D341Med (cell line): ENCODE measurements at regions not wholly inside any gene's neighbourhood (a gene's known extent, or its start where the extent isn't known, plus 50 kb on each side); places are given as distances from the start of the nearest gene placed in this dataset.

Experiments
- DNase-seq: peaks from one replicate; pipeline ENCODE4 v3.0.0; 2012; ENCODE audit warnings: low spot score

DNA sequence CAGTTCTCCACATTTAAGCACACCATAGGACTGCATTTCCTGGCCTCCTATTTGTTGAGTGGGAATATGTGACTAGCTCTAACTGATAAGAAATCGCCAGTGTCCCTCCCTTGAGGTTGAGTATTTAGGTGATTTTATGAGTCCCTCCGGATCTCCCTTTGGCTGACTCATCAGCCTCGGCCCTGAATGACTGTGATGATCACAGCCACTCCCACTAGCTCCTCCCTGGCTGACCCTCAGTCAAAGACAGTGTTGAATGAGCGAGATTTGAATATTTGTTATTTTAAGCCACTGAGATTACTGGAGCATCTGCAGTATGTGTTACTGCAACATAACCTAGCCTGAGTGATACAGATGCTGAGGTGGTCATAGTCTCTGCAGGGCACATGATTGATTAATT lies 515.3 kb downstream of the EPHB1 start:
- DNase-seq: no peak

DNA sequence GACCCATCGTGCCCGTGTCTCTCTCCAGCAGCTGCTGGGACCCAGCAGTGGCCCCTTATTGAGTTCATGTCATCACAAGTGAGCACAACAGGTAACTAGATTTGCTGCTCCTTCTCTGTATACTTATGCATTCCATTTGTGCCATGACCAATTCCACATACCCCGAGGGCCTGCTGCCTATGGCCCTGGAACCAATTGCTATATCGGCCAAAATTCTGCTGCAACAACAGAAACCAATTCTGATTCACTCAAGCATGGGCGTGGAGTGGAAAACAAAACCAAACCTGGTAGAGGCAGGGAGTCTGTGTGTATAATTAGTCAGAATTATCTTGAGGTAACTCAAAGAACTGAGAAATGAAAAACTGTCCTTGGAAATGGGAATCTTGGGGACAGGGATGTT lies 516.6 kb downstream of the EPHB1 start:
- no peak for DNase-seq

DNA sequence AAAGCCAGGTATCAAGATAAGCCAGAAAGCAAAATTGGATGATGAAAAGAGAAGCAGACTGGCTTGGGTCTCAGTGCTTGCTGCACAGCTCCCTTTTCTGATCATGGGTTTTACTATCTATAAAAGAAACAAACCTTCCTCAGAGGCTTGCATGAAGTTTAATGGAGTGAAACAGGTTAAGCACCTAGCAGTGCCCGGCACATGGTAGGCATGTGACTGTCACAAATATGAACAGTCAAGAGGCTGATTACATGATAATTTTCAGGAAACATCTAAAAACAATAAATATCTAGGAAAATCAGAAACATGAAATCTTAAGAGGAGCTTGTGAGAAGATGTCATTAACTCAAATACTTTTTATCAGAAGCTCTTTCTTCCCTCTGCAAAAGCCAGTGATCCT lies 519.2 kb downstream of the EPHB1 start:
- DNase-seq: no peak

DNA sequence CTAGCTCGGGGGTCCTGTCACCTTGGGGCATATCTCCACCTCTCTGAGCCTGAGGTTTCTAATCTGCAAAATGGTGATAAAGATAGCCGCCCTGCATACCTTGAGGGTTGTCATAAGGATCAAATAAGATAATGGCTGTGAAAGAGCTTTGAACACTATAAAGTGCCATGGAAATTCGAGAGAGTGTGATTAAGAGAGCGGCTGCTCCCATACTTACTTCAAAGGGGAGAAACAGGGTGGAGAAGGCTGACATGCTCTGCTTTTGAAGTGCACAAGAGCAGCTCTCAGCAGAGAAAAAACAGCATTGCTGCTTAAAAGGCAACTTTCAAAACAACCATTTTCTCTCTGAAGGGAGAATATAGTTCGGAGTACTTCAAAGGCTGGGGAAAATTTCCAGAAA lies 529.2 kb downstream of the EPHB1 start:
- DNase-seq: no peak

DNA sequence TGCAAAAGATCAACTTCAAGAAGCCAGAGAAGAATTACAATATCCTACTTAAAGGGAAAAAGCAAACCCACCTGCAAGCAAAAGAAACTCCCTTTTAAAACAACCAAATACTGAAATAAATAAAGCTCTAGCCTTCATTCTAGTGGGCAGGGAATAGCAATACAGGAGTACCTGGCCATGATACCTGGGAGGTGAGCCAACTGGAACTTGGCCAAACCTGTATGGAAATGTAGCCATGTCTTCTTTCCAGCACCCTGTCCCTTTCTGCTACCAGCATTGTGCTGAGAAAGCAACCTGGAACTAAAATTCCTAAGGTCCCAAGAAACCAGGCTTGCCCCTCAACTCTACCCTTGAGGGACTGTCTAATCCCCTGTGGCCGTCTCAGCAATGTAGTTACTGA lies 530.0 kb downstream of the EPHB1 start:
- no peak for DNase-seq

DNA sequence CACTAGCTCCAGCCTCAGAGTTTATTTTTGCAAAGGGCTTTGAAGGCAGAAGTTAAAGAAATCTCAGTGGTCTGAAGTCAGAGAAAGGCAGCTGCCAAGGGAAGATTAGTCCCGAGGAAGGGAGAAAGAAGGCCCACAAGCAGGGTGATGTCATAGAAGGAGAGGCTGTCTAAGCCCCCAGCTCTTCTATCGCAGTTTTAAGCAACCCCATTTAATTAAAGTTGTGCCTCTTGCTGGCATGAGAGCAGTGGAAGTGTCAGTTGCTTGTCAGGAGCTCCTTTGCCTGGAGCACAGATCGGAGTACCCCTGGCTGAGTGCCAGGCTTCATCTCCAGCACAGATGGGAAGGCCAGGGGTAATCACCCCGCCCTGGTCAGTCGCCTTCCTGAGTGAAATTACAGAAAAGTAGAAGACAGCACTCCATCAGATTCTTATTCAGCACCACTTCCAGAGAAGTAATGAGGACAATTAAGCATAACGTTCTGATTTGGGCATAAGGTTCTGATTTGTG lies 530.7 kb downstream of the EPHB1 start:
- DNase-seq: no peak

DNA sequence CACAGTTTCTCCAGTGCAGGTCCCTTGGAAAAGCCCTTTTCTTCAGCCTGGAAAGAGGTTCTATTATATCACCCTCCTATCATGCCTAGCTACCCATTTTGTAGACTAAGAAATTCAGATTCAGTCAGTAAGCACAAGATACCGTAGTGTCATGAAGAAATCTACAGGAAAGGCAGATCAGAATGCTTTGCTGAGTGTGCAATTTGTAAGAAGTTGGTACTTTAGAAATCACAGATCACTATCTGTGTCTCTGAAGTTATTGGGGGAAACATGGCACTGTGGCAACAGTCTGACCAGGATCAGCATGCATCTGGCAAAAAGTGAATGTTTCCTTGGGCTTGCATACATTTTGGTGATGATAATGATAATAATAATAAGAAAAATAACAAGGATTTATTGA lies 531.8 kb downstream of the EPHB1 start:
- DNase-seq: no peak

DNA sequence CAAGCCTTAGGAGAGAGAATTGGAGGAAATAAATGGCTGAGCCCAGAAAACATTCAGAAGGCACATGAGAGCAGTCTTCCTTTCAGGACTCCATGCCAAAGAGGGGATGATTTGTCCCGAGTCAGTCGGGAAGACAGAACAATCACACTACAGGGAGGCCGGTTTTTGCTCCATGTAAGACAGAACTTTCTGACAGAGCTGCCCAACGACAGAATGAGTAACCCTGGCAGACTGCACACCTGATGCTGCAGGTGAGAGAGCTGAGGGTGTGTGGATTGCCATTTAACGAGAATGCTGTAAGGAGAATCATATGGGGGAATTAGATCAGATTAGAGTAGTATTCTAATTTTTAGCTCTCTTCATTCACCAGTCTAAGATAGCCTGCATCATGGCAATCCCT lies 533.0 kb downstream of the EPHB1 start:
- no peak for DNase-seq

DNA sequence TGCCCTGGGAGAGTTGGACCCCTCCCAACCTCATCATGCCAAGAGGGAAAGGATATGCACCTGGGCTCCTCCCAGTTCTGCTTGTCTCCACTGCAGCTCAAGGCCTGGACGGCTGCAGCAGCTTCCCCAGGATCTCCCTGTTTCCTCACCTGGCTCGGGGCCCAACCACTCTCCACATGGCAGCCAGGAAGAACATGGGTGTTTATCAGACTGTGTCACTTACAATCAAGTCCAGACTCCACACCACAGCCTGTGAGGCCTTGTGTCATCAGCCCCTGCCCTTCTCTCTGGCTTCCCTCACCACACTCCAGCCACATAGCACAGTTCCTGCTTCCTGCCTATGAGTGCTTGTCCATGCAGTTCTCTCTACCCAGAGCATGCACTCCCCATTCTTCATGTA lies 534.4 kb downstream of the EPHB1 start:
- no peak for DNase-seq

DNA sequence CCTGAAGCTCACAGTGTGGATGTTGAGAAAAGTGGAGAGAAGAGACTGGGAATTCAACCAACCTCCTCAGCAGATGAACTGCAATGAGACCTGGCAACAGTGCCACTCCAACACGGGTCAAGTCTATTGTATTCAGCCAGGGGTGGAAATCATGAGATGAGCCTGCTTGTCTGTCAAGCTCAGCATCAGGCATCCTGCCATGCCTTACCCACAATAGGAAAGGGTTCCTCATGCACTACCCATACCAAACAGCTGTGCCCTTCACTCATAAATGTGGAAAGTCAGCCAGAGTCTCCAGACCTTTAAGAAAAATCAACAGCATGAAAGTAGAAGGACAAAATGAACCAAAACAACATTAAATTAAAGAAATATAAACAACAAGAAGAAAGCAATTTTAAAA lies 542.1 kb downstream of the EPHB1 start:
- DNase-seq: no peak

DNA sequence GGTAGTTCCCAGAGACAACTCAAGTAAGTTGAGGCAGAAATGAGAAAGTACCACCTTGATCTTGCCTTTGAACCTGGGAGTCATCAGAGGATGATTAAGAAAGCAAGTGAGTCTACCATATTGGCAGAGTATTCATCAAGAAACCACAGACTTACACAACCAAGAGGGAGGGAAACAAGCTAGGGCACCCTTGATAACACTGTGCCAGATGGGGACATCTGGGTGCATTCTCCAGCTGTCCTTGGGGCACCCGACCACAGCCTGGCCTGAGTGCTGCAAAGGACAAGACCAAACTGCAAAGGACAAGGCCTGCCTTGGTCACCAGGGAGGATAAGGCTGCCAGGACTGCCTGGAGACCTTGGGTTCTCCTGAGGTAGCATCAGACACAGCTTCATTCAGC lies 553.6 kb downstream of the EPHB1 start:
- DNase-seq: no peak

DNA sequence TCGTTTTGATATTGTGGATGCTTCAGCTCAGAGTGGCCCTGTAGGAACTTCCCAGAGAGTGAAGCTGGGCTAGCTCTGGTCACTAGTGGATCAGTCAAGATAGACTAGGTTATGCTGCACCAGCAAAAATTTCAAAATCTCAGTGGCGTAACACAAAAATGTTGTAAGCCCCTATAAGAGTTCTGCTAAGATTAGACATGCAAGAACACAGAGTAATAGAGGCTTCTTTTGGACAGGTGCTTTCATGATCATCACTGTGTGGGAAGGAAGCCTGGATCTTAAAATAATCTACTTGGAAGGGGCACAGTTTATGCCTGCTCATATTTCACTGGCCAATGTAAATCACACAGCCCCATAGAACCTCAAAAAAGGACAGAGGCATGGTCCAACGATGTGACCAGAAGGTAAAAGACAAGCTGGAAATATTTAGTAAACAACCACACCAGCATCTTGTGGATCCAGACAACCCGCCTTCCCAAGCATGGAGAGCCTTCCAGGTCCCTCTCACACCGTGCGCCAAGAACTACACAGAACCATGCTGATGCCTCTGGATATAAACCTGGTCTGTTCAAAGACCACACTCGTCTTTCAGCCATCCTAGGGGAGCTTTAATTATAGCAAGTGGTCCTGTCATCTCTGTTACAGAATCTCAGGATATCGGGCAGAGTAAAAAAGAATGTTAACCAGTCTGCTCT lies 554.3 kb downstream of the EPHB1 start:
- no peak for DNase-seq

DNA sequence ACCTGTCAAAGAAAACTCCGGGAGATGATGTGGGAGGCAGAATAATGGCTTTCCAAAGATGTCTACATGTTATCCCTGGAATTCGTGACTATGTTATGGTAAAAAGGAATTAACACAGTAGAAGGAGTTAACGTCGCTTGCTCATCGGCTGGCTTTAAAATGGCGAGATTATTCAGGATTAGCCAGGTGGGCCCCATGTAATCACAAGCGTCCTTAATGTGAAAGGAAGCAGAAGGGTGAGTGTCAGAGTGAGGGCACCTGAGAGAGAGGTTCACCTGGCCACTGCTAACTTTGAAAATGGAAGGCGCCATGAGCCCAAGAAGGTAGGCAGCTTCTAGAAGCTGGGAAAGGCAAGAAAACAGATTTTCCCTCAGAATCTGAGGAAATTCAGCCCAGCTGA lies 557.2 kb downstream of the EPHB1 start:
- no peak for DNase-seq

DNA sequence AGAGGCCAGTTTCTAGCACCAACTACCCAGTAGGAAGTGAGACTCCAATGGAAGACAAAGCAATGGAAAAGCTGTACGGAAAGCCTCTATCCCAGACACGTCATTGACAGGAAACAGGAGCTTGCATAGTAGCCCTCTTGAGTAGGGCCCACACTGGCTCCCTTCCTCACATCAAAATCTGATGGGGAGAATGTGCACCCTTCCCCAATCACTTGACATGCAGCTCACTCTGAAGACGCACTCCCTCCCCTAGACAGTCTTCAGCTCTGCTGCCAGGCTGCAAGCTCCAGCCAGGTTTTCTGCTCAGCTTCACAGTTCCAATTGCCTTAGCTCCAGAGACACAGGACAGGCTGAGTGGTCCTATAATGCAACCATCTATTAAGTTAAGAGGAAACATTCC lies 567.8 kb downstream of the EPHB1 start:
- DNase-seq: no peak

DNA sequence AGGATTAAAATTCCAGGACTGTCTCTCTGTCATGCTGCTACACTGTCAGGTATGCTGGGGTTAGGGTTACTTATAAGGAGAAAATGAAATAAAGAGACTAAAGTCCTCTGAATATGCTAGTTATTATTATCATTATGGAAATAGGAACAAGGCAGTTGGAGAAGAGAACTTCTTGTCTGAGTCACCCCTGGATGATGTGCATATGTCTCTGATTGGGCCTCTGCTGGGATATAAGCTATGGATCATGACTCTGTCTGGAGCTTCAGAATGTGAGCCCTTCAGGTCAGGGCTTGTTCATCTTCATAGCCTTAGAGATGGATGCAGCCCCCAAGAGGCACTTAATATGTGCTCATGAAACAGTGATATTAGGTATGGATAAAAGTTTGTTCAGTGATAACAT lies 569.6 kb downstream of the EPHB1 start:
- DNase-seq: no peak

DNA sequence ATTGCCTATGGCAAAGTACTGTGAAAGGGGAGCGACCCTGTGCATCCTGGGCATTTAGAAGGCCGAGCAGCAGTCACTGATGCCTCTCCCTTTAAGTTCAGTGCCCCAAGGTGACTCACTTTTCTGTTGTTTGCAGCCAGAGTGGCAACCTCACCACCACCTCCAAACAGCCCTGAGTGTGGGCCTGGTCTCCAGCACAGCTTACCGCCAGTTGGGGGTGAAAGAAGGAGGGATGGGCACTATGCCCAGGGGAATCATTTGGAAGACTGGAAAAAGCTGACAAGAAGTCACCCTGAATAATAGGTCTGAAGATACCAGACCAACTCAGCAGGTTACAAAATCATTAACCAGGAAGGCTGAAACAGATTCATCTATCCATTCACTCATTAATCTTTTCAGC lies 571.8 kb downstream of the EPHB1 start:
- DNase-seq: no peak

DNA sequence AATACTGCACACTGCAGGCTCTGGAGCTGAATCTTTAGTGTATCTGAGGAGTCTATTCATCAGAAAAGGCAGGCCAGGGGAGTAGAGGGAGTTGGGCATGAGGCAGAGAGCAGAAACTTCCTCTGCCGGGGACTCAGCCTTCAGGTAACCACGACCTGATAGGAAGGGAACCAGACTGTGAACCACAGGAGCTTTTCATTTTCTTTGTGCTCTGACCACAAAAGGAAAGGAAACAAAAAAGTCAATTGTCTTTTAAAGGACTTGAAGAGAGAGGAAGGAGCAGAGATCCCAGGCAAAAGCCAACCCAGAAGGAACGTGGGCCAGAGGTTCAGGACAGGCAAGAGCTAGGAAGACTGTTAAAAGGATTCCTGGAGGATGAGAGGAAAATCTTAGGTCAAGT lies 573.3 kb downstream of the EPHB1 start:
- DNase-seq: no peak

DNA sequence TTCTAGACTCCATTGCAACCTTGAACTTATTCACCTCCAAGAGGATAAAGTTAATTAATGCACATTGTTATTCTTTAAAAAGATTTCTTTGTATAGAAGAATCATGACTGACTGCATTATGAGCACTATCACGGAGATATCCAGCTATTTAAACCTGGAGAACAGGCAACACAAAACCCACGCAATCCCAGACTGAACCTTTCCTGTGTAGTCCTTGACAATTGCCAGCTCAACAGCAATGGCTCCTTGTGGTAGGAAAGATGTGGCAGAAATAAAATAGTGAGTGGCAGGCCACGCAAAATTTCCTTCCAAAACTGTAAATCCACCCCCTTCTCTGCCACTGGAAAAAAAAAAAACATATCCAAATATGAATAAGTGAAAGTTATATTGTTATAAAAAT lies 573.7 kb downstream of the EPHB1 start:
- DNase-seq: no peak

DNA sequence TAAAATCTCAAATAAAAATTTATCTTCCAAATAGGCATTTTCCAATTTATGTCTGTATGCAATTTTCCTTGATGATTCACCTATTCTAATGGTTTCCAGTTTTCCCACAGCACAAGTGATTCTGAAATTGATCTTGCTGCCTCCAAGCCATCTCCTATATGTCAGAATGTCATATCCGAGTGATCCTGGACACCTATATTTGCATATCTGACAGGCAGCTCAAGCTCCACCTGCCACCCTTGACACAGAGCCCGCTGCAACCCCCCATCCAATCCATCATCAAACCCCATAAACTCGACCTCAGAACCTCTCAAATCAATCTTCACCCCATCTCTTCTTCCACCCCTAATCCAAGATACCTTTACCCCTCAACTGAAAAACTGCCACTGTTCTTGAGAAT lies 579.5 kb downstream of the EPHB1 start:
- no peak for DNase-seq

DNA sequence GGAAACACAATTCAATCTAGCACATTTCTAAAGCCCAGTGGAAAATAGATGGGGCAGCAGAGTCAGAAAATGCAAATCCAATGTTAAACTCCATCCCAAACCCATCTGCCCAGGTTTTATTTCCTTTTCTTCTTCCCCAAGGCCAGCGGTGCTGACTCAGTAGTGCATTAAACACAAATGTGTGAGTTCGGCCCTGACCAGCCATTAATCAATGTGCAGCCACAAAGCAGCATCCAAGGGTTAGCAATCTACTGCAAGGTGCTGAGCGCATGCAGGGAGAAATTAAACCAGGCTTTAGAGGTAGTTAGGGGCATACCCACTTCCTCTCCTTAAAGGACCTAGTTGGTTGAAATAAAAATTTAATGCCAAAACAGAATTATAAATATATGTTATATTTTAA lies 583.3 kb upstream of the PPP2R3A start:
- no peak for DNase-seq

DNA sequence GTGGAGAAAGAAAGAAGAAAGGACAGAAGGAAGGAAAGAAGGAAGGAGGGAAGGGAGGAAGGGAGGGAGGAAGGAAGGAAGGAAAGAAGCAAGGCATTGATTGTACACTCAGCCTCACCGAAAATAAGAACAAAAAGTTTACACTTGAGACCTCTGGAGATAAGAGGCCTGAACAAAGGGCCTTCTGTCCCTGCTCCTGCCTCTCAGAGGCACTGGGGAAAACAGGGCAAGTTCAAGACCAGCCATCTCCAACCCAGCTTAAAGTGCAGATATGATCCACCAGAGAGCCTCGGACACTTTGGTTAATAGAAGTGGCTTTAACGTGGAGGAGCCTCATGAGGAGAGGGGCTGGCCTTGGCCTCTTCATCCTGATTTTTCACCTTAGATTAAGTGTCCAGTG lies 582.9 kb upstream of the PPP2R3A start:
- no peak for DNase-seq

DNA sequence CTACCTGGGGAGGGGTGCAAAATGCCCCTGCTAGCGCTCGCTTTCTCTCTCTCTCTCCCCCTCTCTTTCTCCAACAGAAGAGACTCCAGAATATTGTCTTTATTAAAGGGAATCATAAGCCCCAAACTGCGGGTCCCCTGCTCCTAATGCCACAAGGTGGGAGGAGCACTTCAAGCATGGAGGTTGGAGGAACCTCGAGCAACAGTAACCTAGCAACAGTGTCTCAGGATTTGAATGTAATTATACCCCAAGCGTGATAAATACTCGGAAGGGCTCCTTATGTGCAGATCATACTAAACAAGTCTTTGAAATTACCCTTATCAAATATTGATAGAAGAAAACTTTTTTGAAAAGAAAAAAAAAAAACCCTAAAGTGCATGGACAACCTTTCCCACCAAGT lies 582.2 kb upstream of the PPP2R3A start:
- DNase-seq: no peak

DNA sequence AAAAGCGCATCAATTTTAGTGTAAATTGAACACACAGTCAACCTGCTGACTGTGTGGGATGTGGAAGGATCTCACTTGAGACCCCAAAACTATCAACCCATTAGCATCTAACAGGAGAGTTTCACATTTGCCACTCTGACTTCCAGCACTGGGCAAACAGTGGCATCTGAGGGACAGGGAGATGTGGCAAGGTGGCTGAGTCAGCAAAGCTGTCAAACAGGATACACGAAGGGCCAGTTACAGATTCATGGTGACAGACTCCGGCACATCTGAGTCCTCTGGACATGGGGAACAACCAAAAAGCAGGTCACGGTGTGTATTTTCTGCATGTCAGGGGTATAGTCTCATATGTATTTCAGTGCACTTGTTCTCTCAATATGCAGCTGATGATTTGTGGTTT lies 573.4 kb upstream of the PPP2R3A start:
- DNase-seq: no peak

DNA sequence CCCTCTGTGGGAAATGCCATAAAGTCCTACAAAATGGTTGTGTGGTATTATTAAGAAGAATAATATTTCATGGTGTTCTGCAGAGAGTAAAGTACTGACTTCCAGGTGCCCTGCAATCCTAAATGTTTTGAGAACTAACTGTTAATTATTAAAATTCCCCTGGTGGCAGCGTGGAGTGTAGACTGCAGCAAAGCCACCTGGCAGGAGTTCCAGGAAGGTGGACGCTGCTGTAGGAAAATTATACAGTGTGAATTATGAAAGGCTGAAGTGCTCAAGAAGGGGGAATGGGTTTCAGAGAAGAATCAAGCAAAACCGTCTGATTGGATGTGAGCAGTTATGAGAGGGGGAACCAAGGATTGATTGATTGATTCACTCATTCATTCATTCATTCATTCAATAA lies 572.4 kb upstream of the PPP2R3A start:
- no peak for DNase-seq
